ENCODE measurements at regions not wholly inside any gene's neighbourhood (a gene's known extent, or its start where the extent isn't known, plus 50 kb on each side); places are given as distances from the start of the nearest gene placed in this dataset.

GRCh38 chr7:27398851-27399250 is 156.2 kb downstream of the EVX1 start (continued):
- no peak for TF ChIP-seq CHD7 (IDR thresholded peaks at IDR 0.05; ENCODE audit: insufficient replicate concordance, low read length)
- no peak for TF ChIP-seq CHD1 (IDR thresholded peaks at IDR 0.05; ENCODE audit: low read depth, low read length)
- no peak for TF ChIP-seq CREB1 (IDR thresholded peaks at IDR 0.05)
- TF ChIP-seq RXRA (IDR thresholded peaks at IDR 0.05; ENCODE audit: insufficient read depth, low read depth, low read length) = no peak
- TF ChIP-seq HDAC2 (IDR thresholded peaks at IDR 0.05; ENCODE audit: borderline replicate concordance in 1 of 2, low read depth in 2 of 2, low read length in 2 of 2) = no peak
- no peak for TF ChIP-seq TAF1 (IDR thresholded peaks at IDR 0.05; ENCODE audit: low read depth, low read length)
- TF ChIP-seq EGR1 (IDR thresholded peaks at IDR 0.05; ENCODE audit: borderline replicate concordance, low read depth, low read length) = no peak
- no peak for TF ChIP-seq YY1 (IDR thresholded peaks at IDR 0.05; ENCODE audit: low read depth, low read length)
- no peak for TF ChIP-seq CTBP2 (IDR thresholded peaks at IDR 0.05; ENCODE audit: borderline replicate concordance, insufficient read depth, insufficient read length, low read length)
- TF ChIP-seq SIN3A (conservative IDR thresholded peaks at IDR 0.05 in 1 of 2, IDR thresholded peaks at IDR 0.05 in 1 of 2; ENCODE audit: low read depth in 1 of 2, low read length in 2 of 2) = no peak
